Natural killer cell (primary cell): ENCODE measurements at regions not wholly inside any gene's neighbourhood (a gene's known extent, or its start where the extent isn't known, plus 50 kb on each side); places are given as distances from the start of the nearest gene placed in this dataset.

ENCODE experiments used
- ATAC-seq, 3 donors: fragments of 150-1000 bp in 2 of 3; fragments of 200-7000 bp in 1 of 3; cut with Tn5 transposase; 1 replicate in 1 of 3; 2 replicates in 2 of 3; pipeline ENCODE4 v1.10.0; 2021; ENCODE audit warnings: mild to moderate bottlenecking in 2 of 3, moderate library complexity in 2 of 3
- DNase-seq, 2 donors: peaks; one replicate each; pipeline versions ENCODE4 v3.0.0 to v3.0.0-alpha.2; 2013 to 2021; ENCODE audit warnings: mixed read lengths in 1 of 2
- H3K27ac ChIP-seq: one replicate; pipeline ENCODE4 v1.5.1; 2013; ENCODE audit warnings: mild to moderate bottlenecking, low read length
- H3K27me3 ChIP-seq: one replicate; pipeline ENCODE4 v1.6.1; 2013; ENCODE audit warnings: low read length; ENCODE audit not compliant: control insufficient read depth, insufficient read depth
- H3K36me3 ChIP-seq: one replicate; pipeline ENCODE4 v1.6.1; 2013; ENCODE audit warnings: low read length; ENCODE audit not compliant: control insufficient read depth, insufficient read depth
- H3K4me1 ChIP-seq: one replicate; pipeline ENCODE4 v1.6.1; 2013; ENCODE audit warnings: low read length; ENCODE audit not compliant: control insufficient read depth, insufficient read depth
- H3K4me3 ChIP-seq: one replicate; pipeline ENCODE4 v1.5.1; 2013; ENCODE audit warnings: low read length
- H3K9me3 ChIP-seq: one replicate; pipeline ENCODE4 v1.6.1; 2013; ENCODE audit warnings: low read length; ENCODE audit not compliant: control insufficient read depth, insufficient read depth
- H3K27ac Mint-ChIP-seq, 2 donors: one replicate each; pipeline ENCODE4 v1.8.0; 2022; ENCODE audit warnings: mild to moderate bottlenecking in 2 of 2, mixed read lengths in 2 of 2, moderate library complexity in 1 of 2
- H3K27me3 Mint-ChIP-seq, 2 donors: one replicate each; pipeline ENCODE4 v1.8.0; 2022; ENCODE audit warnings: low read depth in 2 of 2, mixed read lengths in 2 of 2
- H3K36me3 Mint-ChIP-seq: one replicate; pipeline ENCODE4 v1.8.0; 2022; ENCODE audit warnings: mixed read lengths
- H3K4me1 Mint-ChIP-seq, 2 donors: one replicate each; pipeline ENCODE4 v1.8.0; 2022; ENCODE audit warnings: mixed read lengths in 2 of 2
- H3K4me3 Mint-ChIP-seq: one replicate; pipeline ENCODE4 v1.8.0; 2022; ENCODE audit warnings: mild to moderate bottlenecking, moderate library complexity, mixed read lengths
- H3K9me3 Mint-ChIP-seq, 2 donors: one replicate each; pipeline ENCODE4 v1.8.0; 2022; ENCODE audit warnings: mixed read lengths in 2 of 2
- CTCF ChIP-seq: fragments of 200-600 bp; IDR thresholded peaks from one replicate; pipeline ENCODE4 v1.8.0; 2022; ENCODE audit warnings: antibody characterized with exemption
- WGBS: methylation state at CpG from one replicate; pipeline ENCODE4 v1.1.7; 2013; ENCODE audit warnings: missing lambda C conversion rate; ENCODE audit not compliant: insufficient coverage; 5-methylcytosine and 5-hydroxymethylcytosine counted together
- intact Hi-C: fragments of 100-400 bp; cut with micrococcal nuclease; formaldehyde crosslinking; loops from one replicate; pipeline ENCODE4 v1.14.2; 2022

- Histone ChIP-seq H3K36me3 (no peaks in the 10 kb centered on the region), H3K4me1 (no peaks in the 10 kb centered on the region), H3K27ac (no peak overlapping the region), H3K4me3 (no peak overlapping the region), H3K9me3 (no peaks in the 10 kb centered on the region), H3K27me3 (no peaks in the 10 kb centered on the region)
- intact Hi-C loops, result no loop called here
- Mint-ChIP-seq H3K36me3 (no peaks in the 10 kb centered on the region), H3K27ac (no peak overlapping the region), H3K27me3 (peaks cover 3 to 6% of the 10 kb centered on the region in 2 donors), H3K4me1 (no peaks in the 10 kb centered on the region), H3K4me3 (no peak overlapping the region), H3K9me3 (no peaks in the 10 kb centered on the region)
- TF ChIP-seq CTCF, result no peak
- DNase-seq (no peak), ATAC-seq (no peak)
- WGBS, result 73% methylated on average over 1 of the region's 1 CpG
Observed at GRCh38 chr2:221085936-221086335, 486.2 kb downstream of the EPHA4 start.

DNA sequence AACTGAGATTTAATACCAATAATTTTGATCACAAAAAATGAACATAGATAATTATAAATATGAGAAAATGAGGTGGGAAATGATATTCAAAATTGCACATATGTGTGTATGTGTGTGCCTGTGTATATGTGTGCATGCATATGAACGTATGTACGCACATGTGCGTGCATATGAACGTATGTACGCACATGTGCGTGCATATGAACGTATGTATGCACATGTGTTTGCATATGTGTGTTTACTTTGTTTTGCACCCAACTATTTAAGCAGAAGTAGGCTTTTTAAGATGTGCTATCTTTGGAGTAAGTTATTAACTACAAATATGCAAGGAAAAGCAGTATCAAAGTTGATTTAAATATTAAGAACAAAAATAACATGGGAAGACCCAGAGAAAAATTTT is 484.3 kb downstream of the EPHA4 start:
- peaks cover 3 to 6% of the 10 kb centered on the region in 2 donors for H3K27me3 Mint-ChIP-seq
- intact Hi-C loops, result no loop called here
- DNase-seq (no peak), ATAC-seq (no peak)
- no peak overlapping the region for H3K4me3 Mint-ChIP-seq
- Histone ChIP-seq H3K4me3 (no peak overlapping the region), H3K27me3 (no peaks in the 10 kb centered on the region), H3K4me1 (no peaks in the 10 kb centered on the region), H3K27ac (no peak overlapping the region), H3K9me3 (no peaks in the 10 kb centered on the region), H3K36me3 (no peaks in the 10 kb centered on the region)
- H3K9me3 Mint-ChIP-seq, result no peaks in the 10 kb centered on the region
- H3K27ac Mint-ChIP-seq, result no peak overlapping the region
- no peaks in the 10 kb centered on the region for H3K4me1 Mint-ChIP-seq
- 97% methylated on average over 7 of the region's 7 CpGs for WGBS
- no peak for TF ChIP-seq CTCF
- H3K36me3 Mint-ChIP-seq, result no peaks in the 10 kb centered on the region

- Mint-ChIP-seq H3K4me1 (no peaks in the 10 kb centered on the region), H3K4me3 (no peak overlapping the region), H3K27ac (no peak overlapping the region), H3K9me3 (no peaks in the 10 kb centered on the region), H3K36me3 (no peaks in the 10 kb centered on the region), H3K27me3 (peaks cover 3 to 6% of the 10 kb centered on the region in 2 donors)
- TF ChIP-seq CTCF, result no peak
- ATAC-seq (no peak), DNase-seq (no peak)
- Histone ChIP-seq H3K9me3 (no peaks in the 10 kb centered on the region), H3K4me3 (no peak overlapping the region), H3K36me3 (no peaks in the 10 kb centered on the region), H3K4me1 (no peaks in the 10 kb centered on the region), H3K27me3 (no peaks in the 10 kb centered on the region), H3K27ac (no peak overlapping the region)
- 79% methylated on average over 2 of the region's 2 CpGs for WGBS
- intact Hi-C loops, result no loop called here
Observed at GRCh38 chr2:221088506-221088905, 483.6 kb downstream of the EPHA4 start.

- no peak for ATAC-seq
- no peaks in the 10 kb centered on the region for H3K36me3 Mint-ChIP-seq
- no peak overlapping the region for H3K27ac Mint-ChIP-seq
- Histone ChIP-seq H3K9me3 (no peaks in the 10 kb centered on the region), H3K4me3 (no peak overlapping the region), H3K27ac (no peak overlapping the region), H3K36me3 (no peaks in the 10 kb centered on the region), H3K27me3 (no peaks in the 10 kb centered on the region), H3K4me1 (no peaks in the 10 kb centered on the region)
- no peak for TF ChIP-seq CTCF
- H3K4me1 Mint-ChIP-seq, result no peaks in the 10 kb centered on the region
- DNase-seq, result no peak
- intact Hi-C loops, result no loop called here
- no peaks in the 10 kb centered on the region for H3K9me3 Mint-ChIP-seq
- no peaks in the 10 kb centered on the region for H3K27me3 Mint-ChIP-seq
- WGBS, result 14% methylated on average over 1 of the region's 1 CpG
- no peak overlapping the region for H3K4me3 Mint-ChIP-seq
Observed at GRCh38 chr2:221095356-221095755, 476.7 kb downstream of the EPHA4 start.
